HFFc6 (cell line): ENCODE measurements at regions not wholly inside any gene's neighbourhood (a gene's known extent, or its start where the extent isn't known, plus 50 kb on each side); places are given as distances from the start of the nearest gene placed in this dataset.

Source experiments
- DNase-seq: peaks from one replicate; pipeline ENCODE4 v3.0.0-alpha.2; 2018
- H3K27ac Mint-ChIP-seq: 2 replicates; pipeline ENCODE4 v1.8.0; 2020; ENCODE audit warnings: mild to moderate bottlenecking, mixed read lengths
- H3K27me3 Mint-ChIP-seq: 2 replicates; pipeline ENCODE4 v1.8.0; 2021; ENCODE audit warnings: mild to moderate bottlenecking, moderate library complexity, mixed read lengths; ENCODE audit not compliant: insufficient read depth
- H3K36me3 Mint-ChIP-seq: 2 replicates; pipeline ENCODE4 v1.8.0; 2021; ENCODE audit warnings: low read depth, mixed read lengths
- H3K4me1 Mint-ChIP-seq: 2 replicates; pipeline ENCODE4 v1.8.0; 2020; ENCODE audit warnings: low read depth, mixed read lengths
- H3K4me3 Mint-ChIP-seq: 2 replicates; pipeline ENCODE4 v1.8.0; 2020; ENCODE audit warnings: mild to moderate bottlenecking, moderate library complexity, mixed read lengths
- H3K9me3 Mint-ChIP-seq: 2 replicates; pipeline ENCODE4 v1.8.0; 2020; ENCODE audit warnings: mild to moderate bottlenecking, mixed read lengths
- TF ChIP-seq, protein P1 (sequence below): fragments of 200-600 bp; sonication (generic); IDR thresholded peaks from 2 replicates; pipeline ENCODE4 v1.5.0; 2021; ENCODE audit warnings: antibody characterized with exemption, mild to moderate bottlenecking

DNA sequence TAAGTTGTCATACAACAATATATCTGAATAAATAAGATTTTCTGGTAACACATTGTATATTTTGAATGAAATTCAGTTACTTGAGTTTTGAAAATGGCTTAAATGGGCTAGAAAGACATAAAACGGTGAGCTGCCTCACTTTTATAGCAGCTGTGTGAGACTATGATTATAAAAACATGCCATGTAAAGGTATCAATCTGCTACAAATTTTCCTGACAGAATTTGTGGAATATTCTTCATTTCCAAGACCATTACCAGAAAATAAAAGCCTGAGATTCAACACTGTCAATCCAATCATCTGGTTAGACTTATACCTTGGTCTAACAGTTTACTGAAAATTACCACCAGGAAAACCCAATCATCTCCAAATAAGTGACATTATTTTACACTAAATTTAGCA is 181.1 kb downstream of the SPCS3 start:
- H3K27ac Mint-ChIP-seq, result no peak overlapping the region
- peaks cover 5% of the 10 kb centered on the region; the same call in 1 of the 2 replicates for H3K9me3 Mint-ChIP-seq

DNA sequence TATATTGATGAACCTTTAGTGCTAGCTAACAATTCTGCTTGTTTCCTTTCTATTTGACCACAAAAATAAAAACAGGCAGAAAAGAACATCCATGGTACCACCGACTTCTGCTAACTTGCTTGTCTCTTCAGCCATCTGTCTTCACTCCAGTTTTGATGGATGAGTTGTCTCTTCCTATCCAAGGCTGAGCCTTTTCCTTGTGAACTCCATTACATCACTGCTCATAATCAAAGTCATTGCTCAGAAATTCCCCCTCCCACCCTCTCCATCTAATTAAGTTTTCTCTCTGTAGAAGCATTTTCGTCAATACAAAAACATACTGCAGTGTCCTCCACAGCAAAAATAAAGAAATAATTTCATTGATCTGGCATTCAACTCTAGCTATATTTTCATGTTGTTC is 184.4 kb downstream of the SPCS3 start:
- no peaks in the 10 kb centered on the region for H3K9me3 Mint-ChIP-seq
- DNase-seq, result no peak

More for the DNA sequence above, 181.1 kb downstream of the SPCS3 start:
- TF ChIP-seq, protein P1, sequence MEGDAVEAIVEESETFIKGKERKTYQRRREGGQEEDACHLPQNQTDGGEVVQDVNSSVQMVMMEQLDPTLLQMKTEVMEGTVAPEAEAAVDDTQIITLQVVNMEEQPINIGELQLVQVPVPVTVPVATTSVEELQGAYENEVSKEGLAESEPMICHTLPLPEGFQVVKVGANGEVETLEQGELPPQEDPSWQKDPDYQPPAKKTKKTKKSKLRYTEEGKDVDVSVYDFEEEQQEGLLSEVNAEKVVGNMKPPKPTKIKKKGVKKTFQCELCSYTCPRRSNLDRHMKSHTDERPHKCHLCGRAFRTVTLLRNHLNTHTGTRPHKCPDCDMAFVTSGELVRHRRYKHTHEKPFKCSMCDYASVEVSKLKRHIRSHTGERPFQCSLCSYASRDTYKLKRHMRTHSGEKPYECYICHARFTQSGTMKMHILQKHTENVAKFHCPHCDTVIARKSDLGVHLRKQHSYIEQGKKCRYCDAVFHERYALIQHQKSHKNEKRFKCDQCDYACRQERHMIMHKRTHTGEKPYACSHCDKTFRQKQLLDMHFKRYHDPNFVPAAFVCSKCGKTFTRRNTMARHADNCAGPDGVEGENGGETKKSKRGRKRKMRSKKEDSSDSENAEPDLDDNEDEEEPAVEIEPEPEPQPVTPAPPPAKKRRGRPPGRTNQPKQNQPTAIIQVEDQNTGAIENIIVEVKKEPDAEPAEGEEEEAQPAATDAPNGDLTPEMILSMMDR, result no peak
- DNase-seq, result no peak
- peaks cover 22% of the 10 kb centered on the region for H3K4me1 Mint-ChIP-seq
- no peak overlapping the region for H3K4me3 Mint-ChIP-seq
- H3K36me3 Mint-ChIP-seq, result peaks cover 9% of the 10 kb centered on the region
- H3K27me3 Mint-ChIP-seq, result no peaks in the 10 kb centered on the region

DNA sequence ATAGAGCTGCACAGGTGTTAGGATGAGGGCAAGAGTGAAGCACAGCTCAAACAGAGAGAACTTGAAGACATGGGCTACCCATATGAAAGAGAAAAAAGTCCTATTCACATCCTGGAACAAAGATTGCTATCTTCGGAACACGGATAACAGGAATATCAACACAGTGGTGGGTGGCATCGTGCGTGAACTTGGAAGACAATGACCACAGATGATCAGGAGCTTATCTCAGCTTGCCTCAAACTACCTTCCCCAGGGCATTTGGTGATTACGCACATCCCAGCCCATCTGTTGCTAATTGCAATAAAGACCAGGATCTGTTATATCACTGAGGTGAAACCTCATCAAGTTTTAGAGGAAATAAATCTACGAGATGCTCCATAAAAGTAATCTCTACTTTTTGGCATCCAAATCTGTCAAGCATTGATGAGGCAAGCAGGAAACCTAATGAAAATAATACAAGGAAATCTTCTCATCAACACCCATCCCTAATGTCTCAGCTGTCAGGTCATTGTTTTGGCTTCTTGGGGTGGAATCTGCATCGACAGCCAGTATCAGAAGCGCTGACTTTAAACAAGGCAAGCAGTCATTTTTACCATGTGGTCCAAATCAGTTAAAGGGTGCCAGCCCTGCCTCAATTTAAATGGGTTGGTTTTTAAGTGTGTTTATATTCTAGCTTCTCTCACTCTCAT is 188.2 kb downstream of the SPCS3 start:
- H3K36me3 Mint-ChIP-seq, result no peaks in the 10 kb centered on the region
- peaks cover 2% of the 10 kb centered on the region; the same call in 1 of the 2 replicates for H3K27me3 Mint-ChIP-seq
- no peaks in the 10 kb centered on the region for H3K9me3 Mint-ChIP-seq
- H3K4me3 Mint-ChIP-seq, result no peak overlapping the region
- TF ChIP-seq, protein P1, result no peak
- no peaks in the 10 kb centered on the region for H3K4me1 Mint-ChIP-seq
- no peak for DNase-seq
- no peak overlapping the region for H3K27ac Mint-ChIP-seq

More for the DNA sequence above, 184.4 kb downstream of the SPCS3 start:
- peaks cover 10% of the 10 kb centered on the region for H3K4me1 Mint-ChIP-seq
- no peak overlapping the region for H3K27ac Mint-ChIP-seq
- no peaks in the 10 kb centered on the region for H3K36me3 Mint-ChIP-seq
- TF ChIP-seq, protein P1, result no peak
- no peak overlapping the region for H3K4me3 Mint-ChIP-seq
- no peaks in the 10 kb centered on the region for H3K27me3 Mint-ChIP-seq

DNA sequence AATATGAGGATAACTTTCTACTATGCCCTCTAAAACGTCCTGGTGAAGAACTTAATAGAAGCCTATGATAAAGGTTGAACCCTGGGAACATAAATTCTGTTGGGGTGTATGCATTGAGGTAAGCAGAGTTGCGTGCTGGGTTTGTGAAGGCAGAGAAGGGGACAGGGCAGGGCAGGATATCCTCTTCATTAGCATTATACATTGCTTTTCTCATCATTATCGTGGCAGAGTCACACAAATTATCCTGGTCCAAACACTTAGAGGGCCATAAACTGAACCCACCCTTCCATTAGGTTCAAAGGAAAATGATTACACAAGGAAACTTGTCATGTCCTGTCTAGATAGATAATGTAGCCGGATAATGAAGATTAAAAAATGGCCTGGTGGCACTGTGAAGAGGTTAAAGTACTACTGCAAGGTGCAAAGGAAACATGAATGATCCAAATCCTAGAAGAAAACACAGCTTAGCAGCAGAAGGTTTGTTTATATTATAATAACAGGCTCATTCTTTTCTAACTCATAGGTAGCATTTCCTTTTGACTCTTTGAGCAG is 189.1 kb downstream of the SPCS3 start:
- Mint-ChIP-seq H3K9me3 (no peaks in the 10 kb centered on the region), H3K27me3 (peaks cover 2% of the 10 kb centered on the region; the same call in 1 of the 2 replicates), H3K36me3 (no peaks in the 10 kb centered on the region), H3K27ac (no peak overlapping the region), H3K4me3 (no peak overlapping the region), H3K4me1 (no peaks in the 10 kb centered on the region)
- DNase-seq, result no peak
- TF ChIP-seq, protein P1, result no peak

DNA sequence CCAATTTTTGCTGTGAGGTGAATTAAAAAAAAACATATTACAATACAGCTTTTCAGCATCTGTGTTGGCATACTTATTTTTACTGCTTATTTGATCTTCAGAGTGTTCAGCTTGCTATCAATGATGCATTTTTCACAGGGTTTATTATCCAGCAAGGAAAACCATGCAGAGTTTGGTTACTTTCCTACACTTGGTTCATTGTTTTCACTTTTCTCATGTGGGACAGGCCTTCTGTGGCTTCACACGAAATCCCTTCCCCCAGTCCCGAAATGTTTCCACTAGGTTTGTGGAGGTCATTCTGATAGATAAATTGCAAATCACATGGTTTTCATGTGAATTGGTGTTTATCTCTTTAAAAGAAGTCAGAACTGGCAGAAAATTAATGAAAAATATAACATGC is 205.8 kb downstream of the SPCS3 start:
- H3K4me1 Mint-ChIP-seq, result peaks cover 8% of the 10 kb centered on the region
- H3K27ac Mint-ChIP-seq, result no peak overlapping the region
- H3K9me3 Mint-ChIP-seq, result no peaks in the 10 kb centered on the region
- TF ChIP-seq, protein P1, result no peak
- H3K4me3 Mint-ChIP-seq, result no peak overlapping the region
- H3K27me3 Mint-ChIP-seq, result peaks cover 2% of the 10 kb centered on the region; the same call in 1 of the 2 replicates
- no peaks in the 10 kb centered on the region for H3K36me3 Mint-ChIP-seq
- no peak for DNase-seq
